ENCODE measurements at regions not wholly inside any gene's neighbourhood (a gene's known extent, or its start where the extent isn't known, plus 50 kb on each side); places are given as distances from the start of the nearest gene placed in this dataset.
A peak's percentile ranks its signal among the peaks of the same experiment; 100 is the strongest.
"Not testable (repeated sequence)": the region's sequence is repeated elsewhere in the genome, so short reads cannot be mapped to it uniquely, and the experiment has no call there.

DNA sequence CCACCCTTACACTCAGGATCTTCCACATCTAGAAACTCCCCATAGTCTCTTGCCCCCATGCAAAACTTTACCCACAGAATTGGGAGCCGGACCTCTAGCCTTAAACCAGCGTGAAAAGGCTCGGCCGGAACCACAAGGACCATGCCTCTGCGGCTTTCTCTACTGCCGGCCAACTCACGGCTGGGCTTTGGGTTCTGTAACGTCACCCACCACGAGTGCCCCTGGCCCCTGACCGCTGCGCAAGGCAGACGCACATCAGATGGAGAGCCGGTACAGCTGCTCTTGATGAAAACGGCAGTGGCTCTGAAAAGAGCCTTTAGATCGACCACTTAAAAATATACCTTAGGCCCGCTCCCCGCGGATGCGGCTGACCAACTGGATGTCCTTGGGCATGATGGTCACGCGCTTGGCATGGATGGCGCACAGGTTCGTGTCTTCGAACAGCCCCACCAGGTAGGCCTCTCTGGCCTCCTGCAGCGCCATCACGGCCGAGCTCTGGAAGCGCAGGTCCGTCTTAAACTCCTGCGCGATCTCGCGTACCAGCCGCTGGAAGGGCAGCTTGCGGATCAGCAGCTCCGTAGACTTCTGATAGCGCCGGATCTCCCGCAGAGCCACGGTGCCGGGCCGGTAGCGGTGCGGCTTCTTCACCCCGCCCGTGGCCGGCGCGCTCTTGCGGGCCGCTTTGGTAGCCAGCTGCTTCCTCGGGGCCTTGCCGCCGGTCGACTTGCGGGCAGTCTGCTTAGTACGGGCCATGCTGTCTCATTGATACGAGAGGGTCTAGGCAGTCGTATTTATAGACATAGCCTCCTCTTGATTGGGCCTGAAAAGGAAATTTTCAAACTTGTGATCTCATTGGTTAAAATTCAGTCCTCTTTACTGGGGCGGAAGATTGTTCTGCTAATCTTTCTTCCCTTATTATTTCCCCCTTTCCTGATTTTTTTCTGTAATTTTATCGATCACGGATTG lies 66.3 kb downstream of the FAM72C start:
- DNase-seq (ENCODE audit: low spot score), result peak; percentile 11

DNA sequence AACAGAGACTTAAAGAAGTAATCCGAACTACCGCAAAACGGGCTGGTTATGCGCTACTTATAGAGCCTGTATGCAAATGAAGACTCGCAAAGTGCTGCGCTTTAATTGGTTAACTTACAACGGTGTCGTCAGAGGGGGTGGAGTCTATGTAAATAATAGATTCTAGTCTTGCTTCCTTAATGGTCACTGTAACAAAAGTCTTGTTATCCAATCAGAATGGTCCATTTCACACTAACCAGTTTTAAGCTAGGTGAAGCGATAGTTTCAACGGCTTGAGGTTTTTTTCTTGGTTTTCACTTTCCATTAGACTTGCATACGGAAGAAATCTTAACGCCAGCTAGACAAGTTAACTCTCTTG lies 67.2 kb downstream of the FAM72C start:
- DNase-seq (ENCODE audit: low spot score), result not testable (repeated sequence)

DNA sequence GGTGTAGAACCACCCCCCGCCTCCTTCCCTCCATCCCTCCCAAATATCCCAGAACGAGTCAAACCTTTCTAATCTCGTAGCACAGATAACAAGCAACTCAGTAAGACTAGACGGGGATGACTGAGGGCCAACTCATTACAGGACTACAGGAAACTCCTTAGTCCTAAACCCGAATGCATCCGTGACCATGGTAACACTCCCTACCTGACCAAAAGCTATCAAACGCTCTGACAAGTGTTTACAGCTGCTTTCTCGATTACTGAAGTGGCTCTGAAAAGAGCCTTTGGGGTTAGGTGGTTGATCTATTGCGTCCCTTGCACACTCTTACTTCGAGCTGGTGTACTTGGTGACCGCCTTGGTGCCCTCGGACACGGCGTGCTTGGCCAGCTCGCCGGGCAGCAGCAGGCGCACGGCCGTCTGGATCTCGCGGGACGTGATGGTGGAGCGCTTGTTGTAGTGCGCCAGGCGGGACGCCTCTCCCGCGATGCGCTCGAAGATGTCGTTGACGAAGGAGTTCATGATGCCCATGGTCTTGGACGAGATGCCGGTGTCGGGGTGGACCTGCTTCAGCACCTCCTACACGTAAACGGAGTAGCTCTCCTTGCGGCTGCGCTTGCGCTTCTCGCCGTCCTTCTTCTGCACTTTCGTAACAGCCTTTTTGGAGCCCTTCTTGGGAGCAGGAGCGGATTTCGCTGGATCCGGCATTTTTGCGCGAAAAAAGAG lies 67.7 kb downstream of the FAM72C start:
- DNase-seq (ENCODE audit: low spot score), result peak; percentile 12

DNA sequence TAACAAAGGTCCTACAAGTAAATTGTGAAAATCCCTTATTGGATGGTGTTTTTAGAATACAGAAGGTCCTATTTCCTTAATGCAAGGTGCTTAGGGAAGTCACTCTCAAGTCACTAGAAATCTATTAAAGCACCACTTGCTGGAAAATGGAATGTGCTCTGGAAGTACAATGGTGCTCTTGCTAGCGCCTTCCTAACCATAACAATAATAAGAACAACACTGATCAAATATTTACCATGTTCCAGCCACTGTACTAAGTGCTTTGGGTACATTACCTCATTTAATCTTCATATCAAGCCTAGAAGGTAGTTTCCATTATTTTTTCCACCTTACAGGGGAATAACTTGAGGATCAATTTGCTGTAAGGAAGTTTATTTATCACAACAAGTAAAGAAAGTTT lies 75.4 kb downstream of the FAM72C start:
- not testable (repeated sequence) for DNase-seq (ENCODE audit: low spot score)

DNA sequence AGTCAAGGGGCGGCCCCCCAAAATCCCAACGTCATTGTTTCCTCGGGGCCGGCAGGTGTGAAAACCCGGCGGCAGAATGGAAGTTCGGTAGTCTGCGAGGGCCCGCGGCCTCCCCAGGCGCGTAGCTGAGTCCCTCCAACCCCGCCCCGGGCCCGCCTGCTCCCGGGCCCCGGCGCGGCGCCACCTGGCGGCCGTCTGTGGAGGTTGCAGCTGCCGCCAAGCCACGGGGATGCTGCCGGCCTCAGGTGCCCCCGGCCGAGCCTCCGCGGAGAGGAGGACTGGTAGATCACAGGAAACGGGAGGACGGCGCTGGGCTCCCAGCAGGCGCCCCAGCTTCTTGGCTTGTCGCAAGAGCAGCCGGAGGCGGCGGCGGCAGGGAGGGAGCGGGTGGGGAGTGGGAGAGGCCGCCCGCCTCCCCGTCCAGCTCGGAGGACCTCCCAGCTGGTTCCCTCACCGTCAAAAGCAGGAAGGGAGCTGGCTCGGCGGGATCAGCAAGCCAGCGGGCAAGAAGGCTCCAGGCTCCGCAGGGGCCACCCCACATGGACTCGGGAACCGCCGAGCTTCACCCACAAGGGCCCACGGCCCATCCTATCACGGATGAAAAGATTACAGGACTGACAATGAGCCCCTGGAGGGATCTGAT lies 86.7 kb downstream of the FAM72C start:
- DNase-seq (ENCODE audit: low spot score), result peak; percentile 51

DNA sequence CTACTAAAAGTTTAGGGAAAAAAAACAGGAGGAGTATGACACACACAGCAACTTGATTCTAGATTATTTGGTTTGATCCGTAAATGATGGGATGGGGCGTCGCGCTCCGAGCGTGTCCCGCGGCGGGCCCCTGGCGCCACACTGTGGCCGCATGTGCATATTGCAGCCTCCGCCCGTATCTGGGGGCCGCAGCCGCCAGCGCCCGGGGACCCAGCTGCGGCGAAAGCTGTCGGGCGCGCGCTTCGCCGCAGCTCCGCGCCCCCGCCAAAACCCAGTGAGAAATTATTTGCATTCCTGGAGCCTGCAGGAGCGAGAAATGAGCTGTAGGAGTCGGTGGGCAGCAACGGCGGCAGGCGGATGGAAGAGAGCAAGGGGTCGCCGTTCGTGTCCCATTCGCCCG lies 87.3 kb downstream of the FAM72C start:
- DNase-seq (ENCODE audit: low spot score), result not testable (repeated sequence)

DNA sequence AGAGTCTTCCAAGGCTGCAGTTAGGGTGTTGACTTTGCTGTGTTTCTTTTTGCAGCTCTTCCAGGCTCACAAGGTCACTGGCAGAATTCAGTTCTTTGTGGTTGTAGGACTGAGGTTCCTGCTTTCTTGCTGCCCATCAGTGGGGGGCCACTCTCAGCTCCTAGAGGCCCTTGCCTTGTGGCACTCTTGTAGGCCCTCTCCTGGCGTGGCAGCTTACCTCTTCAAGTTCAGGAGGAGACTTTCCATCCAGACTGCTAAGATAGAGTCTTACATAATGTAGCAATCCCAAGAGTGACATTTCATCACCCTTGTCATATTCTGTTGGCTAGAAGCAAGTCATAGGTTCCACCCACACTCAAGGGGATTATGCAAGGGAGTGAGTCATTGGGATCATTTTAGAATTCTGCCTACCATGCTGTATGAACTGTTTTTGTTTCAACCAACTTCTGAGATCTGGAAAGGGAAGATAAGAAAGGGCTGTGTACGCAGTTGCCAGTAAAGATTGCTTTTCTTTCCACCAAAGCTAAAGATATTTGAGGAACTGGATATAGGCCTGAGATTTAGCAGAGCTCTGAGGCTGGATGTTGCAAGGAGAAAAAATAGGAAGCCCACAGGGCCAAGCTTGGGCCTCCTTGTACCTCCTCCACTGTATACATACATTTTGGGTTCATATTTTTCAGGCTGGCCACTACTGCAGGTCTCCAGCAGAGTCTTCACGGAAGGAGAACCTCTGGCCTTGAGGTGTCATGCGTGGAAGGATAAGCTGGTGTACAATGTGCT lies 91.8 kb downstream of the FAM72C start:
- DNase-seq (ENCODE audit: low spot score), result not testable (repeated sequence)

DNA sequence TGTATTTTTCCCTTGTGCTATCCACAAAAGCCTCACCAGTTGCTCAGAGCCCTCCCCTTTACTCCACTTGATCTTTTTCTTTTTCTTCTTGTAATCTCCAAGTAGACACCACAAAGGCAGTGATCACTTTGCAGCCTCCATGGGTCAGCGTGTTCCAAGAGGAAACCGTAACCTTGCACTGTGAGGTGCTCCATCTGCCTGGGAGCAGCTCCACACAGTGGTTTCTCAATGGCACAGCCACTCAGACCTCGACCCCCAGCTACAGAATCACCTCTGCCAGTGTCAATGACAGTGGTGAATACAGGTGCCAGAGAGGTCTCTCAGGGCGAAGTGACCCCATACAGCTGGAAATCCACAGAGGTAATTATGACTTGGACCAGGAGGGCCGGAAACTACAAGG lies 95.8 kb downstream of the FAM72C start:
- DNase-seq (ENCODE audit: low spot score), result not testable (repeated sequence)

DNA sequence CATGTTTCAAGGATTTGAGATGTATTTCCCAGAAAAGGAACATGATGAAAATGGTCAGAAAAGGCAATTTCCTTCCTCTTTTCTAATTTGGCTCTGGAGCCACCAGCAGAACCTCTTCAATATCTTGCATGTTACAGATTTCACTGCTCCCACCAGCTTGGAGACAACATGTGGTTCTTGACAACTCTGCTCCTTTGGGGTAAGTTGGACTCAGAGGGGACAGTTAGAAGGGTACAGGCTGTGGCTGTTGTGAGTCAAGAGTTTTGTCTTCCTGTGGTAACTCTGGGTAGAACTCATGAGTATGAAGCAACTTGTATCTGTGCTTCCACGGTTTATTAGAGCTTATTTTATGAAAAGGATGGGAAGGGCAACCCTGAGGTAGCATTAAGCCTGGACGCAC lies 97.2 kb downstream of the FAM72C start:
- not testable (repeated sequence) for DNase-seq (ENCODE audit: low spot score)

DNA sequence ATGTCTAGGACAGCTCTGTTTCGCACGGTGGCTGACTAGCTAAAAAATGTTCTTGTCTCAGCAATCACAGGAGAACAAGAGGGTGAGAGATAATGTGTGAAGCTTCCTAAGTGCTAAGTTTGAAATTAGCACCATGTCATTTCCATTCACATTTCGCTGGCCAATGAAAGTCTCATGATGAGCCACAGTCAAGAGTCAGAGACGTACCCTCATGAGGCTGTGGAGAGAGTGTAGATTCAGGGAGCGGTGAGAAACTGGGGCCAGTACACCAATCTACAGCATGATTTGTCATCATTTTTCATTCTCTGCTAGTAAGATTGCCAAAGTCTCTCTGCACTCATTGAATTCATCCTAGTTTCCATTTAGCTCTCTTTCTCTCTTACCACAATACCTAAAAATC lies 98.1 kb downstream of the FAM72C start:
- not testable (repeated sequence) for DNase-seq (ENCODE audit: low spot score)

DNA sequence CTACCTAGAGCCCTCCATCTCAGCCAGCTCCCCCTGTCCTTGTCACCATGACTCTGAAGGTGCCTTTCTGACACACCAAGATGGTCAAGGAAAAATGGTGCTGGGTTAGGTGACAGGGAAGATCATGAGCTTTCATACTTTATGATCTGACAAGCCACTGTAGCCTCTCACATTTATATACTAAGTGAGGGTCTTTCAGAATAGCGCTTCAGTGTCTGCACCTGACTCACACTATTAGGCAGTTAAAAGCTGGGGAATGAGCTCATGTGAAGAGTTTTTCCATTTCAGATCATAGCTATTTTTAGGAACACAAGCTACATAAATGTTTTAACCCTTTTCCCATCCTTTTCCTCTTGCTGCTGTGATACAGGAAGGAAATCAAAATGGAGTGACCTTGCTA lies 101.4 kb downstream of the FAM72C start:
- DNase-seq (ENCODE audit: low spot score), result not testable (repeated sequence)

DNA sequence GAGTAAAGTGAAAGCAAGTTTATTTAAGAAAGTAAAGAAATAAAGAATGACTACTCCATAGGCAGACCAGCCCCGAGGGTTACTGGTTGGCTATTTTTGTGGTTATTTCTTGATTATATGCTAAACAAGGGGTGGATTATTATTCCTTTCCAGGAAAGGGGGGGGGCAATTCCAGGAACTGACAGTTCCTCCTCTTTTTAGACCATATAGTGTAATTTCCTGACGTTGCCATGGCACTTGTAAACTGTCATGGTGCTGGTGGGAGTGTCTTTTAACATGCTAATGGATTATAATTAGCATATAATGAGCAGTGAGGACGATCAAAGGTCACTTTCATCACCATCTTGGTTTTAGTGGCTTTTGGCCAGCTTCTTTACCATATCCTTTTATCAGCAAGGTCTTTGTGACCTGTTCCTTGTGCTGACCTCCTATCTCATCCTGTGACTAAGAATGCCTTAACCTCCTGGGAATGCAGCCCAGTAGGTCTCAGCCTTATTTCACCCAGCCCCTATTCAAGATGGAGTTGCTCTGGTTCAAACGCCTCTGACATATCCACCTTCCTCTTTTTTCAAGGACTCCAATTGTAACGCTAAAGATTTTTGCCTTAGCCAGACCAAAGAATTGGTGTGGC lies 104.1 kb downstream of the FAM72C start:
- DNase-seq (ENCODE audit: low spot score), result not testable (repeated sequence)

DNA sequence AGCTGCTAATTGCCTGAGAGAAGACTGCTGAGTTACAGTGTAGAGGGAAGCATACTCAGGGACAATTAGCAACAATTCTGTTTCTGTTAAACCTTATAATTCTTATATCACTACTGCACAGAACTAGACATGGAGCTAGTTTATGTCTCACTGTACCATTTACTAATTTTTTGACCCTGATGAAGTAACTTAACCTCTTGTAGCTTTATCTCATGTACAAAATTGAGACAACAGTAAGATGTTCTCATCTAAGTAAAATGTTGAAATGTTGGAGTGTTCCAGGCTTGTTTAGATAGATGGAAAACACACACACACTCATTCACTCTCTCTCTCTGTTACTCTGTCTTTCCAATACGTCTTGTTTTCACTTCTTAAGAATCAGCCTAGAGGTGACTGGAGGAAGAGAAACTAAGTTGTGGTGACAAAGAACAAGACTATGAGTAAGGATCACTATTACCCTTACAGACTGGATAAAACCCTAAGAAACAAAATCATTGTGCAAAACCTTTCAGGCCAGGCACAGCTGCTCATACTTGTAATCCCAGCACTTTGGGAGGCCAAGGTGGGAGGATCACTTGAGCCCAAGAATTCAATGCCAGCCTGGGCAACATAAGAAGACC lies 107.8 kb downstream of the FAM72C start:
- DNase-seq (ENCODE audit: low spot score), result not testable (repeated sequence)

DNA sequence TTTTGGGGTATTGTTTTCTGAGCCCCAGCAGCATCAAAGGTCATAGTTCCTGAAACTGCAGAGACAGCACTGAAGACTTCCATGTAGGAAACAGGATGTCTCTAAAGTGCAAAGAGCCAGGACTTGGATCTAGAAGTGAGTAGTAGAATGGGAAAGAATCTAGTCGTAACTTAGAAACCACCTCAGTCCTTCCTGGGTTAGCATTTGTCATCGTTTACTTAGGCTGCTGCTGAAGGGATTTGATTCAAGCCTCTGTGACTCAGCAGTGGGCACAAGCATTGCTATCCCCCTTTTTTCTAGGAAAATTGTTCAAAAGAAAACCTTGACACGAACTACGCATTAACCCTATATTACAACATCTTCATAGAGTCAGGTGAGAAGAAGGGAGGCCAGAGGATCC lies 109.1 kb downstream of the FAM72C start:
- not testable (repeated sequence) for DNase-seq (ENCODE audit: low spot score)

DNA sequence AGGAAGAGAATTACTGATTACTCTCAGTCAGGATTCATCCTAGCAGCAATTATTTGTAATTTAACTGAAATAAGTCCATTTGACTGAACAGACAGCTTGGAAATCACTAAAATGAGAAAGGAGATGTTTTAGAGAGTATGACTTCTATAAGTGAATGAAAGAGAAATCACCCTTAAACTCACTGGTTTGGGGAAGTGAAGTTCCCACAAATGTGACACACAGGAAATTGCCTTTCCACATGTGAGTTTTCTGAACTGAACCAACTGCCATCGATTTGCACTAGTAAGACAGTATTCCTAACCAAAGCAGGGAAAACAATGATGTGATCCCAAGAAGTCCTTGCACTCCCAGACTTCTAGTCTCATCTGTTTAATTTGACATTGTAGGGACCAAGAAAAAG lies 110.5 kb downstream of the FAM72C start:
- not testable (repeated sequence) for DNase-seq (ENCODE audit: low spot score)

DNA sequence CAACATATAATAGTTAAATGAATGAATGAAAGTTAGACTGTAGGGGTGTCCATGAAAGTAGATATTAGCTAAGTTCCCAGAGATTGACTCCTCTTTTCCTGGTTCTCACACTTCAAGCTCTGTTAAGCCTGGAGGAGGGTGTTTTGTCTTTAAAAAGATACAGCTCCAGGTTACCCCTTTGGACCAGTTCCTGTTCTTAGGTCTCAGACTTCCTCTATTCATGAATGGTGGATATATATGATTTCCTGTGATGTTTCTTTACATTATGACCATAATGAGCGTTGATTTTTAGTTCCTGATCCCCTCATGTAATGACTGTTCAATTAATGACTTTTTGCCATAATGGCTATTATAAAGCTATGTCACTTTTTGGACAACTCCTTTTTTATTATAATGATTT lies 115.9 kb downstream of the FAM72C start:
- DNase-seq (ENCODE audit: low spot score), result not testable (repeated sequence)

DNA sequence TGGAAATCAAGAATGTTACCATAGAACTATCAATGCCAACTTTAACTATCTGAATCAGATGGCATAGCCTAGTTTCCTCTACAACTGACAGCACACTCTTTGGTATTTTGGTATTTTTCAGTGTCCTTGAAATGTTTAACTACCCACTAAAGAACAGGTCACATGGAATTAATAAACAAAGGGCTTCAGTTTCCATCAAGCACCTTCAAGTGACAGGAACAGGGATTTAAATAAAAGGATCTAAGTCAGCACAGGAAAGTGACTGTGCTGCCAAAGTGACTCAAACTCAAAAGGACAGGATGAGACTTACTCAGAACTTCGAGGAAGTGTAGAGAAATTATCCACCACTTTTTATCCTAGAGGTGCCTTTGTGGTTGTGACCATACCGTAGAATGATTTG lies 117.7 kb downstream of the FAM72C start:
- not testable (repeated sequence) for DNase-seq (ENCODE audit: low spot score)

DNA sequence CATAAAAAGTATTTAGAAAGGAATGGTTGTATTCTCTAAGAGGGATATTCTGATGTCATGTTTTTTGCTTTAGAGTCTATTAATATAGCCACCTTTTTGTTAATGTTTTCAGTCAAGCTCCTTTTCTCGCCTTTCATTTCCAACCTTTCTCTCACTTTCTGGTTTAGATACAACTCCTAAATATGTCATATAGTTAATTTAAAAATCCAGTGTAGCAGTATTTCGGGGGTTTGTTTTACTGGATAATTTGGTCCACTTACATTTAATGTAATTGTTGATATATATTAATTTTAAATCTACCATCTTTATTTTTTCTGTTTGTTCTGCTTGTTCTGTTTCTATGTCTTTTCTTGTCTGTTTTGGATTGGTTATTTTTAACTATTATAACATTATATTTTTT lies 121.1 kb downstream of the FAM72C start:
- not testable (repeated sequence) for DNase-seq (ENCODE audit: low spot score)

DNA sequence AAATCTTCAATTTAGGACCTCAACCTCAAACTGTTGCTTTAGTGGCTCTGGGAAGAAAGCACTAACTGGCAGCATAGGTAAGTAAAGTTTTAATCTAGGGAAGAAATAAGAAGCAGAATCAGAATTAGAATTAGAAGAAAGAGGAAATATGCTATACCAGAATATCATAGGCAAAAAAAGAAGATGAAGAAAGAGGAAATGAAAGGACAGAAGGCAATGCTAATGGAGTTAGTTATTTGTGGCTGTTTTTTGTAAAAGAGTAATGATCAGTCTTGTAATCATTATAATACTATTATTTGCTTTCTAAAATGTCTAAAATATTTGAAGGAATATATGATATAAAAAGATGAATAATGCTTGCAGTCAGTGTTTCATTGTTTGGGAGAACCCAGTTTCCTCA lies 122.9 kb downstream of the FAM72C start:
- DNase-seq (ENCODE audit: low spot score), result not testable (repeated sequence)

DNA sequence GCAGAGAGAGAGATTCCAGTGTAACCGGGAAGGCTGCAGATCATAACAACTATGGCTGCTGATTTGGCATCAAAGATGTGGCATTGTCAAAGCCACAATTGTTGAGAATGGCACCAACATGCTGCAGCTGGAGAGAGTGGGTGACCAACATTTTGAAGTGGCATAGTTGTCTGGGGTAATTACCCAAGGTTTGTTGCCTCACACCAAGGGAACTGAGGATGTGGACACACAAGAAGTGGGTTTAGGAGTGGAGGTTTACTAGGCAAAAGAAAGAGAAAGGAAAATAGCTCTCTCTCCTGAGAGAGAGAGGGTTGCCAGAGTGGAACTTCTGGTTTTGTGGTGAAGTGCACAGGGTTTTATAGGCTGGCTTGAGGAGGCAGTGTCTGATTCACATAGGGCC lies 126.6 kb downstream of the FAM72C start:
- DNase-seq (ENCODE audit: low spot score), result not testable (repeated sequence)

DNA sequence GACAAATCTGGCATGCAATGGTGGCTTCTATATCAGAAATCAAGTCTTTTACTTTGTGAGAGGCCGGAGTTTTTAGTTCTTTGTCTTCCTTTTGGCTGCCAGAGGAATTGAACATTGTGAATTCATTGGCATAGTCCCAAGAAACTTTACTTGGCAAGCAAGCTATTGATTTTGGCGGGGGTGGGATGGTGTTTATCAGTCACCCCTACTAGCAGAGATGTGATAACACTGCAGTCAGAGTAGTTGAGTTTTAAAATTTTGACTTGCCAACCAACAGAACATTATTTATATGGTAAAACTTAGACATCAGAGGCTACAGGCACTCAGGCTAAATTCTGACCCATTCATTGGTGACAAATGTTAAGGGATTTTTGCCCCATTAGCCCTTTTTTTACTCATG lies 129.7 kb downstream of the FAM72C start:
- not testable (repeated sequence) for DNase-seq (ENCODE audit: low spot score)

Data from putamen (tissue), 1 donor.